Islet precursor cell (in vitro differentiated cells): ENCODE measurements at regions not wholly inside any gene's neighbourhood (a gene's known extent, or its start where the extent isn't known, plus 50 kb on each side); places are given as distances from the start of the nearest gene placed in this dataset.
"Not testable (repeated sequence)": the region's sequence is repeated elsewhere in the genome, so short reads cannot be mapped to it uniquely, and the experiment has no call there.

Experiments
- DNase-seq: peaks from one replicate; pipeline ENCODE4 v3.0.0-alpha.2; 2018

GRCh38 chr21:32089766-32090165 lies 189.1 kb downstream of the MIS18A start:
- no peak for DNase-seq

- peak; percentile 29 for DNase-seq
Measured at GRCh38 chr21:32088471-32088870, 190.4 kb downstream of the MIS18A start.

- no peak for DNase-seq
Measured at GRCh38 chr21:32087447-32087846, 191.4 kb downstream of the MIS18A start.

DNA sequence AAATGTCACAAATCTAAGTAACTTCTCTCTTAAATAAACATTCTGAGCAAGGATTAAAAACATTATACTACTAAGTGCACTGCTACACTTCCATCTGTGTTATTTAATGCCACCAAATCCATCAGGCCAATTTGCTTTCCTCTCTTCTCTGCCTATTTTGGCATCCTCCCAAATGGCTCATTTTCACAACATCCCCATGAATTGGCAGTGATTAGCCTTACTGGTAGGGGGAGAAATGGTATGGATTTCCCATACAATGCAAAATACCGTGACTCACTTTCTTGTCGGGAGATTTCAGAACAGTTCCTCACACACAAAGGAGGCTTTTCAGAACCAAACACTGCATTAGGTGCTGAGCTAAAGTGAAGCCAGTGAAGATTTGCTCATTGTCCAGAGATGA lies 195.7 kb downstream of the MIS18A start:
- no peak for DNase-seq

DNA sequence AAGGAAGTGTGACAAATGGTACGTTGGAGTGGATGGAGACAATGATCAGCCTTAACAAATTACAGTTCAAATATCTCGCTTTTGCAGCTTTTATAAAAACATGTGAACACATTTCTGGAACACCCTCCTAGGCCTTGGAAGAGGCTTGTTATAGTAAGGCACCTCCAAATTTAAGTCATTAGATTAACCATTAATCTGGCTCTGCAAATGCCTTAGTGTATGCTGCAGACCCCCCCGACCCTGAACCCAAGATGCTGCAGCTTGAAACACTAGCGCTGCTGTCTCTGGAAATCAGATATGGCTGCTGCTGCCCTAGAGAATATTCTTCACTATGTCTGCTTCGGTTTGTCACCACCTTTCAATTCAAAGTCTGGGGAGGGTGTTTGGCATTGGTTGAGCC lies 196.4 kb downstream of the MIS18A start:
- no peak for DNase-seq

- no peak for DNase-seq
Measured at GRCh38 chr21:32073593-32073992, 200.8 kb downstream of the HUNK start.

DNA sequence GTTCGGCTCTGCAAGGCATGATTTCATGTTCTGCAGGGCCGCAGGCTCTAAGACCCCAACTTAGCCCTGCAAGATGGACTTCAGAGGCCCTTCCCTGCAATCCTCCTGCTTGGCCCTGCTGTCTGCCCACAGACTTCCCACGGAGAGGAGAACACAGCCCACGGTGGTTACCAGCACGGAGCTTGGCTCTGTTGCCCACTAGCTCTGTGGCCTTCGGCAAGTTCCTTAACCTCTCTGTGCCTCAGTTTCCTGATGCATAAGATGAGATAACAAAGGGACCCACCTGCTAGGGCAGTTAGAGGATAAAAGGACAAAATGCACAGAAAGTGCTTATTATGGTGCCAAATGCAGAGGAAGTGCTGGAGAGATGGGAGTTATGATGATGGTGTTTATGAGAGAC lies 200.4 kb downstream of the HUNK start:
- no peak for DNase-seq

GRCh38 chr21:32071620-32072019 lies 198.8 kb downstream of the HUNK start:
- DNase-seq, result not testable (repeated sequence)

GRCh38 chr21:32070676-32071330 lies 198.0 kb downstream of the HUNK start:
- no peak for DNase-seq

DNA sequence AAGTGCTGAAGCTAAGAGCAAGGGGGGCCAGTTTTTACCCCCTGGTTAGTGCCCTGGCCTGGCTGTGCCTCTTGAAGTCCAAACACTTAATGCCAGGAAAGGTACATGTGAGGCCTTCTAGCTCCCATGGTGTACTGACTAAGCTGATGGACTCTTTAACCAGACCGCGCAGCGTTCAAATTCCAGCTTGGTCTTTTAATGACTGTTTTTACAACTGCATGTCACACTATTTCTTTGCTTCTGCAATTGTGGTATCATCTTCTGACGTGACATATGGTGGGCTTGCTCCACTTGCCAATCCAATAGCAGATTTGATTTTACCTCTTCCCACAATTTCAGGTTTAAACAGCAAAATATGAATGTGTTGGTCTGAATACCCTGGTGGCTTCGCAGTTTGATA lies 197.3 kb downstream of the HUNK start:
- DNase-seq, result no peak

DNA sequence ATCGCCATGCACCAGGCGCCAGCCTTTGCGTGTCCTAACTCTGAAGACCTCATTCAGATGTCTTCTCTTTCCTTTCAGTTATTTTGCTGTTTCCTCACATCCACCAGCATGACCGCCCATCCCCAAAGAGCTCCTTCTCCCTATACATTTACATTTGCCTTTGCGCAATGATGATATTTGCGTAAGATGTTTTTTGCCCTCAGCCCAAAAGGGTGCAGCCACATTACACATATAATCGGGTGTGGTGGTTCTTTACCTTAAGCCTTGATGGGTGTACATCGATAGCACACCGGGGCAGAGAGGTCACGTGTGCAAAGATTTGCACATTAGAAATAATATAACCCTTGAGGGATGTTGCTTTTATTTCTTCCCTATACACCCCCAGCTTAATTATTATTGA lies 192.8 kb downstream of the HUNK start:
- peak; percentile 16 for DNase-seq

DNA sequence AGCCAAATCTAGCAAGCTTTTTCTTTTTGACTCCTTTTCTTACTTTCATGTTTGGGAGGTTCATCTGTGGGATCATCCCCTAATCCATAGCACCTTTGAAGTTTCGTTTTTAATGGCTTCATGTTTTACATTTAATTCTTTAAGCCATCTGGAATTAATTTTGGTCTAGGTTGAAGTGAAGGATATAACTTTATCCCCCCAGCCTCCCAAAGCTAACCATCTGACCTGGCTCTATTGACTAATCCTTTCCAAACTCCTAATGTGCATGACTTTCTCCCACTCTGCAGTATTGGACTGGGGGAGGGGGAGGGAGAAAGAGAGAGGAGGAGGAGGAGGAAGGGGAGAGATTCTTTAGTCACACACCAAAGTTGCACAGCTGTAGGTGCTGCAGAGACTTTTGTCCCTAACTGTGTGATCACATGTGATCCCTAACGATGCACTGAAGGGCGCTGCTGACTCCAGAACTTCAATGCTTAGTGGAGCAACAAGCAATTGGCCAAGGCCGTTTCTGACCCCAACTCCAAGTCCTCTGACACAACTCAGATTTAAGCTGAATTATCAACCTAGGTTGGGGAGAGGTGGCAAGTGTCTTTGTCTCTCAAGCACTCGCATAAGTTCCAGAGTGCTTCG lies 191.6 kb downstream of the HUNK start:
- peak; percentile 32 for DNase-seq

DNA sequence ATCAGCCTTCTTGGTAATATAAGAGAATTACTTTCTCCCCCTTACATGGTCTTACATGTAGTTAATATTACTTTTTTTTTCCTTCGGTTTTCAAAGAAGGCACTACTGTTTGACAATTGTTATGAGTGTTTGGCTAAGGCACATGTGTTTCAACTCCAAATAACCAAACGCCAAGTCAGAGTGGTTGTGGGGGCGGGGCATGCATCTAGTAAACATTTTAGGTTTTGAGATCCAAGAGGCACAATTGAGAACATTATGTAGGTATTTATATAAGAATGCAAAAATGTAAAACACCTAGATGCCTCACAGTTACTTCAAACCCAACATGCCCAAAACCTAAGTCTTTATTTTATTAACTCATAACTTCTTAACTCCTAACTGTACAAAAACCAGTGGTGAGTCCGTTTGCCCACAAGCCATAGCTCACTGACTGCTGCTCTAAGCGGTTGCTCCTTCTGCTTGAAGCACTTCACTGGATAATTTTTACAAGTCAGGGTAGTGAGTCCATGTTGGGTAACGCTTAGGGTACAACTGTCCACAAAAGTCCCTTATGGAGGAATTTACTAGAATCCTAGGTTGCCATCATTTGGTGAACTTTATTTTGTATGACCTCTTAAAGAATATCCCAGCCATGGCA lies 189.9 kb downstream of the HUNK start:
- peak; percentile 13 for DNase-seq

DNA sequence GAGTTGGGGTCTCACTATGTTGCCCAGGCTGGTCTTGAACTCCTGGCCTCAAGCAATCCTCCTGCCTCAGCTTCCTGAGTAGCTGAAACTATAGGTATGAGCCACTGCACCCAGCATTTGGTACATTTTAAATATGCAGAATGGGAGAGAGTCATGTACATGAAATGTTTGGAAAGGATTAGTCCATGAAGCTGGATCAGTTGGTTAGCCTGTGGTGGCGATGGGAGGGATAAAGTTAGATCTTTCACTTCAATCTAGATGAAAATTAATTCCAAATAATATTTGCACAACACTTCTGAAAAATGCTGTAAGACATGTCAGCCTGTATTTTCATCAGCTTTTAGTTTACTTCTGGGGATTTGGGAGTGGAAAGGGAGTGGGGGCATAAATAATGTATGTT lies 188.9 kb downstream of the HUNK start:
- DNase-seq, result peak; percentile 9

DNA sequence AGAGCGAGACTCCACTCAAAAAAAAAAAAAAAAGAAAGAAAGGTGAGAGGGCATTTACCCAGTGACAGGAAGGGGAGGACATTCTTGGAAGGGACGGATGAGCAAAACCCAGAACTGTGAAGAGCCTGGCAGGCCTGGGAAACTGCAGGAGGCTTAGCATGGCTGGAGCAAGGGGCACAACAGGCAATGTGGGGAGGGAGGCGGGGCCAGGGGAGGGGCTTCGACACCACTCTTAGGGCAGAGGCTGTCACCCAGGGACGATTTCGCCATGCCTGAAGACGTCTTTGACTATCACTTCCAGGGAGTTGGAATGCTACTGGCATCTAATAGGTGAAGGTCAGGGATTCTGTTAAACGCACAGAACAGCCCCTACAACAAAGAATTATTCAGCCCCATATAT lies 184.0 kb downstream of the HUNK start:
- DNase-seq, result peak; percentile 50

DNA sequence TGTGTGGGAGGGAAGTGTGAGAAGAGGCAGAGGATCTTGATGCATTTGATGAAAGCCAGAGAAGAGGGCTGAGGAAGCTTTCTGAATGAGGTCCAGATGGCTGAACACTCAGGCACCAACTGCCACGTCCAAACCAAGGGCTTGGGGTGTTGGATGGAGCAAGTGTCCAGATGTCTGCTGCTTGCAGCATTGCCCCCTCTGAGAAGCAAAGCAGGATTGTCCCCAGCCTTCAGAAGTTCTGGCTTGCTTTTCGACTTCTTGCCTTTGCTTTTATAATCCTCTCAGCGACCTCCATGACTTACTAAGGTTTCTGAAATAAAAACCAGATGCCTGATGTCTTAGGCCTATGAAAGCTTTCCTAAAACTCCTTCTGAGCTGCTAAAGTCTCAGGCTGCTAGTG lies 182.5 kb downstream of the HUNK start:
- DNase-seq, result peak; percentile 14
